ENCODE measurements at regions not wholly inside any gene's neighbourhood (a gene's known extent, or its start where the extent isn't known, plus 50 kb on each side); places are given as distances from the start of the nearest gene placed in this dataset.

DNA sequence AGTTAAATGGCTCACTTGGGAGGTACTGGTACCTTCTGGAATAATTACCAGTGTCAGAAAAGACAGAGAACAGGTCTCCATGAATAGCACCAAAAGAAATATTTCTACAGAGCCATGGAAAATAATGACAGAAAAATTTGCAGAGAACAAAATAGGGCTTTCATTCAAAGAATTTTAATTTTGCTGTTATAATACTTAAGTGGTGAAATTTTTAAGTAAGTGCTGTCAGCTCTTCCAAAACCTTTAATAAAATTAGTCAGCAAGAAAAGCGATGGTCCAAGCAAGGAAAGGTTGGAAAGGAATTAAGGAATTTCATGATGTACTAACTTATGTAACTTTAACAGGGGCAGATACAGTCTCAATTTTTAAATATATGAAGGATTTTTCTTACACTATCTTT is 359.2 kb downstream of the NR2F1-AS1 start:
- Mint-ChIP-seq H3K4me1 (no peaks in the 10 kb centered on the region), H3K36me3 (no peaks in the 10 kb centered on the region), H3K4me3 (no peak overlapping the region), H3K27ac (no peak overlapping the region), H3K9me3 (no peaks in the 10 kb centered on the region), H3K27me3 (ENCODE audit: low read depth) (no peaks in the 10 kb centered on the region)
- DNase-seq (ENCODE audit: low spot score) (no peak), ATAC-seq (no peak)
- TF ChIP-seq ZNF138 (CRISPR knock-in tag; conservative IDR thresholded peaks at IDR 0.05): no peak
- no peak for TF ChIP-seq ZNF219 (CRISPR knock-in tag; IDR thresholded peaks at IDR 0.05; ENCODE audit: borderline replicate concordance)
- no peak for TF ChIP-seq JUN (CRISPR knock-in tag; IDR thresholded peaks at IDR 0.05)
- POLR2A ChIA-PET: interaction anchor here (0.7 kb wide), 1 partner anchor 845 kb away, joined by 3 read pairs; no protein-coding TSS in a partner anchor
- CTCF ChIA-PET: no interaction called here

DNA sequence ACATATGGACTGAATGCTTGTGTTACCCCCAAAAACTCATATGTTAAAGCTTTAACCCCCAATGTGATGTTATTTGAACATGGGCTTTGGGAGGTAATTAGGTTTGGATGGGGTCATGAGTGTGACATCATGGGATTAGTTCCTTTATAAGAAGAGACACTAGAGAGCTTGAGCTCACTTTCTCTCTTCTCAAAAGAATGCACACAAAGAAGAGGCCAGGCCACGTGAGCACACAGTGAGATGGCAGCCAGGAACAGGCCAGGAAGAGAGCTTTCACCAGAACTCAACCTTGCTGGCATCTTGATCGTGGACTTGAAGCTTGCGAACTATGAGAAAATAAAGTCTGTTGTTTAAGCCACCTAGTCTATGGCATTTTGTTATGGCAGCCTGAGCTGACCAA is 360.6 kb downstream of the NR2F1-AS1 start:
- no peaks in the 10 kb centered on the region for H3K4me1 Mint-ChIP-seq
- DNase-seq (ENCODE audit: low spot score): no peak
- no peaks in the 10 kb centered on the region for H3K36me3 Mint-ChIP-seq
- H3K27me3 Mint-ChIP-seq (ENCODE audit: low read depth): no peaks in the 10 kb centered on the region
- H3K27ac Mint-ChIP-seq: no peak overlapping the region
- TF ChIP-seq, protein P1, sequence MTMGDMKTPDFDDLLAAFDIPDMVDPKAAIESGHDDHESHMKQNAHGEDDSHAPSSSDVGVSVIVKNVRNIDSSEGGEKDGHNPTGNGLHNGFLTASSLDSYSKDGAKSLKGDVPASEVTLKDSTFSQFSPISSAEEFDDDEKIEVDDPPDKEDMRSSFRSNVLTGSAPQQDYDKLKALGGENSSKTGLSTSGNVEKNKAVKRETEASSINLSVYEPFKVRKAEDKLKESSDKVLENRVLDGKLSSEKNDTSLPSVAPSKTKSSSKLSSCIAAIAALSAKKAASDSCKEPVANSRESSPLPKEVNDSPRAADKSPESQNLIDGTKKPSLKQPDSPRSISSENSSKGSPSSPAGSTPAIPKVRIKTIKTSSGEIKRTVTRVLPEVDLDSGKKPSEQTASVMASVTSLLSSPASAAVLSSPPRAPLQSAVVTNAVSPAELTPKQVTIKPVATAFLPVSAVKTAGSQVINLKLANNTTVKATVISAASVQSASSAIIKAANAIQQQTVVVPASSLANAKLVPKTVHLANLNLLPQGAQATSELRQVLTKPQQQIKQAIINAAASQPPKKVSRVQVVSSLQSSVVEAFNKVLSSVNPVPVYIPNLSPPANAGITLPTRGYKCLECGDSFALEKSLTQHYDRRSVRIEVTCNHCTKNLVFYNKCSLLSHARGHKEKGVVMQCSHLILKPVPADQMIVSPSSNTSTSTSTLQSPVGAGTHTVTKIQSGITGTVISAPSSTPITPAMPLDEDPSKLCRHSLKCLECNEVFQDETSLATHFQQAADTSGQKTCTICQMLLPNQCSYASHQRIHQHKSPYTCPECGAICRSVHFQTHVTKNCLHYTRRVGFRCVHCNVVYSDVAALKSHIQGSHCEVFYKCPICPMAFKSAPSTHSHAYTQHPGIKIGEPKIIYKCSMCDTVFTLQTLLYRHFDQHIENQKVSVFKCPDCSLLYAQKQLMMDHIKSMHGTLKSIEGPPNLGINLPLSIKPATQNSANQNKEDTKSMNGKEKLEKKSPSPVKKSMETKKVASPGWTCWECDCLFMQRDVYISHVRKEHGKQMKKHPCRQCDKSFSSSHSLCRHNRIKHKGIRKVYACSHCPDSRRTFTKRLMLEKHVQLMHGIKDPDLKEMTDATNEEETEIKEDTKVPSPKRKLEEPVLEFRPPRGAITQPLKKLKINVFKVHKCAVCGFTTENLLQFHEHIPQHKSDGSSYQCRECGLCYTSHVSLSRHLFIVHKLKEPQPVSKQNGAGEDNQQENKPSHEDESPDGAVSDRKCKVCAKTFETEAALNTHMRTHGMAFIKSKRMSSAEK (CRISPR knock-in tag; IDR thresholded peaks at IDR 0.05; ENCODE audit: borderline replicate concordance): no peak
- no peak for TF ChIP-seq NFE2L1 (CRISPR knock-in tag; IDR thresholded peaks at IDR 0.05)
- TF ChIP-seq, protein P2, sequence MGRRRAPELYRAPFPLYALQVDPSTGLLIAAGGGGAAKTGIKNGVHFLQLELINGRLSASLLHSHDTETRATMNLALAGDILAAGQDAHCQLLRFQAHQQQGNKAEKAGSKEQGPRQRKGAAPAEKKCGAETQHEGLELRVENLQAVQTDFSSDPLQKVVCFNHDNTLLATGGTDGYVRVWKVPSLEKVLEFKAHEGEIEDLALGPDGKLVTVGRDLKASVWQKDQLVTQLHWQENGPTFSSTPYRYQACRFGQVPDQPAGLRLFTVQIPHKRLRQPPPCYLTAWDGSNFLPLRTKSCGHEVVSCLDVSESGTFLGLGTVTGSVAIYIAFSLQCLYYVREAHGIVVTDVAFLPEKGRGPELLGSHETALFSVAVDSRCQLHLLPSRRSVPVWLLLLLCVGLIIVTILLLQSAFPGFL (CRISPR knock-in tag; IDR thresholded peaks at IDR 0.05; ENCODE audit: borderline replicate concordance): no peak
- no peak for TF ChIP-seq MXD4 (CRISPR knock-in tag; IDR thresholded peaks at IDR 0.05; ENCODE audit: borderline replicate concordance)
- TF ChIP-seq ELF4 (CRISPR knock-in tag; IDR thresholded peaks at IDR 0.05; ENCODE audit: low read depth): no peak
- TF ChIP-seq NR2C2 (CRISPR knock-in tag; IDR thresholded peaks at IDR 0.05): no peak
- TF ChIP-seq, protein P3, sequence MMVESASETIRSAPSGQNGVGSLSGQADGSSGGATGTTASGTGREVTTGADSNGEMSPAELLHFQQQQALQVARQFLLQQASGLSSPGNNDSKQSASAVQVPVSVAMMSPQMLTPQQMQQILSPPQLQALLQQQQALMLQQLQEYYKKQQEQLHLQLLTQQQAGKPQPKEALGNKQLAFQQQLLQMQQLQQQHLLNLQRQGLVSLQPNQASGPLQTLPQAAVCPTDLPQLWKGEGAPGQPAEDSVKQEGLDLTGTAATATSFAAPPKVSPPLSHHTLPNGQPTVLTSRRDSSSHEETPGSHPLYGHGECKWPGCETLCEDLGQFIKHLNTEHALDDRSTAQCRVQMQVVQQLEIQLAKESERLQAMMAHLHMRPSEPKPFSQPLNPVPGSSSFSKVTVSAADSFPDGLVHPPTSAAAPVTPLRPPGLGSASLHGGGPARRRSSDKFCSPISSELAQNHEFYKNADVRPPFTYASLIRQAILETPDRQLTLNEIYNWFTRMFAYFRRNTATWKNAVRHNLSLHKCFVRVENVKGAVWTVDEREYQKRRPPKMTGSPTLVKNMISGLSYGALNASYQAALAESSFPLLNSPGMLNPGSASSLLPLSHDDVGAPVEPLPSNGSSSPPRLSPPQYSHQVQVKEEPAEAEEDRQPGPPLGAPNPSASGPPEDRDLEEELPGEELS (CRISPR knock-in tag; IDR thresholded peaks at IDR 0.05): no peak
- TF ChIP-seq, protein P4, sequence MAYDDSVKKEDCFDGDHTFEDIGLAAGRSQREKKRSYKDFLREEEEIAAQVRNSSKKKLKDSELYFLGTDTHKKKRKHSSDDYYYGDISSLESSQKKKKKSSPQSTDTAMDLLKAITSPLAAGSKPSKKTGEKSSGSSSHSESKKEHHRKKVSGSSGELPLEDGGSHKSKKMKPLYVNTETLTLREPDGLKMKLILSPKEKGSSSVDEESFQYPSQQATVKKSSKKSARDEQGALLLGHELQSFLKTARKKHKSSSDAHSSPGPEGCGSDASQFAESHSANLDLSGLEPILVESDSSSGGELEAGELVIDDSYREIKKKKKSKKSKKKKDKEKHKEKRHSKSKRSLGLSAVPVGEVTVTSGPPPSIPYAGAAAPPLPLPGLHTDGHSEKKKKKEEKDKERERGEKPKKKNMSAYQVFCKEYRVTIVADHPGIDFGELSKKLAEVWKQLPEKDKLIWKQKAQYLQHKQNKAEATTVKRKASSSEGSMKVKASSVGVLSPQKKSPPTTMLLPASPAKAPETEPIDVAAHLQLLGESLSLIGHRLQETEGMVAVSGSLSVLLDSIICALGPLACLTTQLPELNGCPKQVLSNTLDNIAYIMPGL (CRISPR knock-in tag; IDR thresholded peaks at IDR 0.05): no peak
- TF ChIP-seq, protein P5, sequence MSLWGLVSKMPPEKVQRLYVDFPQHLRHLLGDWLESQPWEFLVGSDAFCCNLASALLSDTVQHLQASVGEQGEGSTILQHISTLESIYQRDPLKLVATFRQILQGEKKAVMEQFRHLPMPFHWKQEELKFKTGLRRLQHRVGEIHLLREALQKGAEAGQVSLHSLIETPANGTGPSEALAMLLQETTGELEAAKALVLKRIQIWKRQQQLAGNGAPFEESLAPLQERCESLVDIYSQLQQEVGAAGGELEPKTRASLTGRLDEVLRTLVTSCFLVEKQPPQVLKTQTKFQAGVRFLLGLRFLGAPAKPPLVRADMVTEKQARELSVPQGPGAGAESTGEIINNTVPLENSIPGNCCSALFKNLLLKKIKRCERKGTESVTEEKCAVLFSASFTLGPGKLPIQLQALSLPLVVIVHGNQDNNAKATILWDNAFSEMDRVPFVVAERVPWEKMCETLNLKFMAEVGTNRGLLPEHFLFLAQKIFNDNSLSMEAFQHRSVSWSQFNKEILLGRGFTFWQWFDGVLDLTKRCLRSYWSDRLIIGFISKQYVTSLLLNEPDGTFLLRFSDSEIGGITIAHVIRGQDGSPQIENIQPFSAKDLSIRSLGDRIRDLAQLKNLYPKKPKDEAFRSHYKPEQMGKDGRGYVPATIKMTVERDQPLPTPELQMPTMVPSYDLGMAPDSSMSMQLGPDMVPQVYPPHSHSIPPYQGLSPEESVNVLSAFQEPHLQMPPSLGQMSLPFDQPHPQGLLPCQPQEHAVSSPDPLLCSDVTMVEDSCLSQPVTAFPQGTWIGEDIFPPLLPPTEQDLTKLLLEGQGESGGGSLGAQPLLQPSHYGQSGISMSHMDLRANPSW (CRISPR knock-in tag; conservative IDR thresholded peaks at IDR 0.05; ENCODE audit: low read depth): no peak
- TF ChIP-seq, protein P6, sequence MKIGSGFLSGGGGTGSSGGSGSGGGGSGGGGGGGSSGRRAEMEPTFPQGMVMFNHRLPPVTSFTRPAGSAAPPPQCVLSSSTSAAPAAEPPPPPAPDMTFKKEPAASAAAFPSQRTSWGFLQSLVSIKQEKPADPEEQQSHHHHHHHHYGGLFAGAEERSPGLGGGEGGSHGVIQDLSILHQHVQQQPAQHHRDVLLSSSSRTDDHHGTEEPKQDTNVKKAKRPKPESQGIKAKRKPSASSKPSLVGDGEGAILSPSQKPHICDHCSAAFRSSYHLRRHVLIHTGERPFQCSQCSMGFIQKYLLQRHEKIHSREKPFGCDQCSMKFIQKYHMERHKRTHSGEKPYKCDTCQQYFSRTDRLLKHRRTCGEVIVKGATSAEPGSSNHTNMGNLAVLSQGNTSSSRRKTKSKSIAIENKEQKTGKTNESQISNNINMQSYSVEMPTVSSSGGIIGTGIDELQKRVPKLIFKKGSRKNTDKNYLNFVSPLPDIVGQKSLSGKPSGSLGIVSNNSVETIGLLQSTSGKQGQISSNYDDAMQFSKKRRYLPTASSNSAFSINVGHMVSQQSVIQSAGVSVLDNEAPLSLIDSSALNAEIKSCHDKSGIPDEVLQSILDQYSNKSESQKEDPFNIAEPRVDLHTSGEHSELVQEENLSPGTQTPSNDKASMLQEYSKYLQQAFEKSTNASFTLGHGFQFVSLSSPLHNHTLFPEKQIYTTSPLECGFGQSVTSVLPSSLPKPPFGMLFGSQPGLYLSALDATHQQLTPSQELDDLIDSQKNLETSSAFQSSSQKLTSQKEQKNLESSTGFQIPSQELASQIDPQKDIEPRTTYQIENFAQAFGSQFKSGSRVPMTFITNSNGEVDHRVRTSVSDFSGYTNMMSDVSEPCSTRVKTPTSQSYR (CRISPR knock-in tag; IDR thresholded peaks at IDR 0.05): no peak
- TF ChIP-seq, protein P7, sequence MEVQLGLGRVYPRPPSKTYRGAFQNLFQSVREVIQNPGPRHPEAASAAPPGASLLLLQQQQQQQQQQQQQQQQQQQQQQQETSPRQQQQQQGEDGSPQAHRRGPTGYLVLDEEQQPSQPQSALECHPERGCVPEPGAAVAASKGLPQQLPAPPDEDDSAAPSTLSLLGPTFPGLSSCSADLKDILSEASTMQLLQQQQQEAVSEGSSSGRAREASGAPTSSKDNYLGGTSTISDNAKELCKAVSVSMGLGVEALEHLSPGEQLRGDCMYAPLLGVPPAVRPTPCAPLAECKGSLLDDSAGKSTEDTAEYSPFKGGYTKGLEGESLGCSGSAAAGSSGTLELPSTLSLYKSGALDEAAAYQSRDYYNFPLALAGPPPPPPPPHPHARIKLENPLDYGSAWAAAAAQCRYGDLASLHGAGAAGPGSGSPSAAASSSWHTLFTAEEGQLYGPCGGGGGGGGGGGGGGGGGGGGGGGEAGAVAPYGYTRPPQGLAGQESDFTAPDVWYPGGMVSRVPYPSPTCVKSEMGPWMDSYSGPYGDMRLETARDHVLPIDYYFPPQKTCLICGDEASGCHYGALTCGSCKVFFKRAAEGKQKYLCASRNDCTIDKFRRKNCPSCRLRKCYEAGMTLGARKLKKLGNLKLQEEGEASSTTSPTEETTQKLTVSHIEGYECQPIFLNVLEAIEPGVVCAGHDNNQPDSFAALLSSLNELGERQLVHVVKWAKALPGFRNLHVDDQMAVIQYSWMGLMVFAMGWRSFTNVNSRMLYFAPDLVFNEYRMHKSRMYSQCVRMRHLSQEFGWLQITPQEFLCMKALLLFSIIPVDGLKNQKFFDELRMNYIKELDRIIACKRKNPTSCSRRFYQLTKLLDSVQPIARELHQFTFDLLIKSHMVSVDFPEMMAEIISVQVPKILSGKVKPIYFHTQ (CRISPR knock-in tag; IDR thresholded peaks at IDR 0.05): no peak
- no peak for ATAC-seq
- POLR2A ChIA-PET: no interaction called here
- no peak overlapping the region for H3K4me3 Mint-ChIP-seq
- no peaks in the 10 kb centered on the region for H3K9me3 Mint-ChIP-seq
- CTCF ChIA-PET: no interaction called here
